AG04450 (cell line): ENCODE measurements at regions not wholly inside any gene's neighbourhood (a gene's known extent, or its start where the extent isn't known, plus 50 kb on each side); places are given as distances from the start of the nearest gene placed in this dataset.

Experiments
- CTCF ChIA-PET: fragments of 300-600, 350-600 bp; formaldehyde crosslinking; extraction: SDS; loops from one replicate; lab custom pipeline; 2022; ENCODE audit warnings: antibody characterized with exemption, inconsistent platforms; lab: Charles Lee
- POLR2A ChIA-PET: fragments of 350-600 bp; formaldehyde crosslinking; extraction: SDS; loops from one replicate; lab custom pipeline; 2021; ENCODE audit warnings: antibody characterized with exemption, inconsistent platforms; lab: Yijun Ruan, JAX
- DNase-seq: peaks from one replicate; pipeline ENCODE4 v3.0.0-alpha.2; 2011; ENCODE audit warnings: low read depth, low spot score
- H3K27ac ChIP-seq: one replicate; pipeline ENCODE4 v1.5.1; 2012; ENCODE audit warnings: low read depth, low read length, control low read depth
- H3K27me3 ChIP-seq: one replicate; pipeline ENCODE4 v1.6.0; 2012; ENCODE audit warnings: low read length; ENCODE audit not compliant: control insufficient read depth, insufficient read depth
- H3K4me3 ChIP-seq: 2 replicates; pipeline ENCODE4 v1.5.1; 2011; ENCODE audit warnings: mild to moderate bottlenecking, low read depth, low read length, control low read depth
- H3K9me3 ChIP-seq: 2 replicates; pipeline ENCODE4 v1.5.1; 2012; ENCODE audit warnings: low read length; ENCODE audit not compliant: control insufficient read depth, insufficient read depth
- TF ChIP-seq, protein P1 (sequence below): IDR thresholded peaks from 2 replicates; pipeline ENCODE4 v1.5.1; 2011; ENCODE audit warnings: low read depth, low read length, control low read depth, inconsistent platforms

DNA sequence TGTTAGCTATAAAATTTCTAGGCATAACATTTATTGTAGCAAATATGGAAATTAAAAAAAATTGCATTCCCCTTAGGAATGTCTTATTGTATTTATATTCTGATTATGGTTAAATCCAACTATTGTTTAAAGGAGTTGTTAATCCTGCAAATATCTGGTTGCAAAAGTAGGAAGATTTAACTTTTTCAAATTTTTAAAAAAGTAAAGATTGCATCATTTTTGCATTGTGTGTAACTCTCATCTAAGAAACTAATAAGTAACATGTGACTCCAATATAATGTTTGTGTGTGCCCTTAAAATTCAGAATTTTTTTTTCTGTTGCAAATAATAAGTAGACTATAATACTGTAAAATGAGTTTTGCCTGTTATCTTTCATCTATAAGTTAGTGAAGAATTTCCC lies 204.1 kb upstream of the DPH6 start:
- CTCF ChIA-PET = interaction anchor here (0.6 to 5.5 kb wide), 11 partner anchors 10 to 1384 kb away, joined by 3 to 92 read pairs (median 11); no protein-coding TSS in a partner anchor
- DNase-seq = no peak
- POLR2A ChIA-PET = no interaction called here
- TF ChIP-seq, protein P1, sequence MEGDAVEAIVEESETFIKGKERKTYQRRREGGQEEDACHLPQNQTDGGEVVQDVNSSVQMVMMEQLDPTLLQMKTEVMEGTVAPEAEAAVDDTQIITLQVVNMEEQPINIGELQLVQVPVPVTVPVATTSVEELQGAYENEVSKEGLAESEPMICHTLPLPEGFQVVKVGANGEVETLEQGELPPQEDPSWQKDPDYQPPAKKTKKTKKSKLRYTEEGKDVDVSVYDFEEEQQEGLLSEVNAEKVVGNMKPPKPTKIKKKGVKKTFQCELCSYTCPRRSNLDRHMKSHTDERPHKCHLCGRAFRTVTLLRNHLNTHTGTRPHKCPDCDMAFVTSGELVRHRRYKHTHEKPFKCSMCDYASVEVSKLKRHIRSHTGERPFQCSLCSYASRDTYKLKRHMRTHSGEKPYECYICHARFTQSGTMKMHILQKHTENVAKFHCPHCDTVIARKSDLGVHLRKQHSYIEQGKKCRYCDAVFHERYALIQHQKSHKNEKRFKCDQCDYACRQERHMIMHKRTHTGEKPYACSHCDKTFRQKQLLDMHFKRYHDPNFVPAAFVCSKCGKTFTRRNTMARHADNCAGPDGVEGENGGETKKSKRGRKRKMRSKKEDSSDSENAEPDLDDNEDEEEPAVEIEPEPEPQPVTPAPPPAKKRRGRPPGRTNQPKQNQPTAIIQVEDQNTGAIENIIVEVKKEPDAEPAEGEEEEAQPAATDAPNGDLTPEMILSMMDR = no peak
- Histone ChIP-seq H3K9me3 (no peaks in the 10 kb centered on the region), H3K27ac (no peak overlapping the region), H3K27me3 (no peaks in the 10 kb centered on the region), H3K4me3 (no peak overlapping the region)

DNA sequence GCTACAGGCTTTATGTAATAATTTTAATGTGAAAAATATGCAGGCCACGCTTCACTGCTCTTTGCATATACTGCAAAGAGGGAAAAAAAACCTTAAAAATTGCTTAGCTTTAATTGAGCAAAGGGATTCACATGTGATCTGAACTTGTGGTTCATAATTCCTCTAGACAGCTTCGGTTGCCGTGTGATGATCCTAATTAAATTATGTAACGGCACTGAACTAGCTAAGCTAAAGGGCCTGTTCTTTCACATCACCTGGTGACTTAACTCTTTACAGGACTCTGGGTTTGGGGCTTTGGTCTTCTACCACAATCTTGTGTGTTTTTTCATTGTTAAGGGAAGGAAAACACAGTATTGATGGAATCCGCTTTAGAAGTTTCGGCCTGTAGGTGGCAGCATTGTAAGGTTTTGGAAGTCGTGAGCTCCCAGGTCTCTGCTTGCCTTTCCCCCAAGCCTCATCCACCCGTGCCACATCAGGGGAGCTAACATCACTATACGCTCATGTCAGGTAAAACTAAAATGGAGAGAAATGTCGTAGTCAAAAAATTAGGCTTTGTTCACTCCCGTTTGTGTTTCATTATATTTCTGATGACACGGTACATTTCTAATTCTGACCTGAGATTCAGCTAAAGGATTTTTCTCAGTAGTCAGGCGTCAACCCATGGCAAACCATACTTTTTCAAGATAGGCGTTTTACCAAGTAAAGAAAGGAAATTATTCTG lies 205.6 kb upstream of the DPH6 start:
- Histone ChIP-seq H3K27ac (no peak overlapping the region), H3K27me3 (no peaks in the 10 kb centered on the region), H3K4me3 (no peak overlapping the region), H3K9me3 (no peaks in the 10 kb centered on the region)
- TF ChIP-seq, protein P1 = peak; percentile 78
- ChIA-PET CTCF (interaction anchor here (0.5 to 5.5 kb wide), 88 partner anchors 11 to 1574 kb away, joined by 3 to 92 read pairs (median 4); partner anchors contain the start of gene CDIN1), POLR2A (no interaction called here)
- DNase-seq = peak; percentile 51

DNA sequence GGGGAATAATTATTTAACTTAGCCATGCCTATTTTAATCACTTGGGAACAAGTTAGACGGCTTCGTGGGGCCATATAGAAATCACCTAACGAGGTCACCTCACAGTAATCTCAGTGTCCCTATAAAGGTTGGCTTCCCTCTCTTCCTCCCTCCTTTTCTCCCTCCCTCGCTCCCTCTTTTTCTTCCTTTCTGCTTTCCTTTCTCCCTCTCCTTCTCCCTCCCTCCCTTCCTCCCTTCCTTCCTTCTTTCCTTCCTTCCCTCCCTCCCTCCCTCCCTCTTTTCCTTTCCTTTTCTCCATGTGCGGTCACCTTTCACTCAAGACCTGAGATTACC lies 206.1 kb upstream of the DPH6 start:
- no peak overlapping the region for H3K4me3 ChIP-seq
- H3K27me3 ChIP-seq = no peaks in the 10 kb centered on the region
- H3K27ac ChIP-seq = no peak overlapping the region
- CTCF ChIA-PET = interaction anchor here (0.5 to 5.5 kb wide), 76 partner anchors 11 to 1574 kb away, joined by 3 to 92 read pairs (median 4); partner anchors contain the start of gene CDIN1
- TF ChIP-seq, protein P1 = no peak
- no peaks in the 10 kb centered on the region for H3K9me3 ChIP-seq
- POLR2A ChIA-PET = no interaction called here
- no peak for DNase-seq

DNA sequence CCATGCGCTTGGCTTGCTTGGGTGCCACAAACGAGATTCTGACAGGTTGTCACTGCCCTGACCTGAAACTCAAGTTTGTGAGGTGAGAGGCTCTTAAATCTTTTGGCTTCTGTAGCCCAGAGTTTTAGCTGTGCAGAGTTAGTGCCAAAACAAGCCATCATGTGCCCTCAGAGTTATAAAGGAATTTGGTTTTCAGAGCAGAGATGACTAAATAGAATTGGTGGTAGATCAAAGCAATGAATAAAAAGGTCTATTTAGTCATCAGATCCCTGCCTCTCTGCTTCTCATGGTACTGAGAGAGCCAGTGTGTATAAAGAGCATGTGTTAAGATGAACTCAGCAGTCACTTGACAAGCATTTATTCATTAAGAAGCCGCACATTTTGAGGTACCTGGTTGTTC lies 207.5 kb upstream of the DPH6 start:
- DNase-seq = peak; percentile 6
- POLR2A ChIA-PET = no interaction called here
- CTCF ChIA-PET = interaction anchor here (0.6 to 5.5 kb wide), 4 partner anchors 9 to 458 kb away, joined by 3 to 92 read pairs (median 36); no protein-coding TSS in a partner anchor
- Histone ChIP-seq H3K4me3 (no peak overlapping the region), H3K9me3 (no peaks in the 10 kb centered on the region), H3K27ac (no peak overlapping the region), H3K27me3 (no peaks in the 10 kb centered on the region)
- TF ChIP-seq, protein P1 = no peak

DNA sequence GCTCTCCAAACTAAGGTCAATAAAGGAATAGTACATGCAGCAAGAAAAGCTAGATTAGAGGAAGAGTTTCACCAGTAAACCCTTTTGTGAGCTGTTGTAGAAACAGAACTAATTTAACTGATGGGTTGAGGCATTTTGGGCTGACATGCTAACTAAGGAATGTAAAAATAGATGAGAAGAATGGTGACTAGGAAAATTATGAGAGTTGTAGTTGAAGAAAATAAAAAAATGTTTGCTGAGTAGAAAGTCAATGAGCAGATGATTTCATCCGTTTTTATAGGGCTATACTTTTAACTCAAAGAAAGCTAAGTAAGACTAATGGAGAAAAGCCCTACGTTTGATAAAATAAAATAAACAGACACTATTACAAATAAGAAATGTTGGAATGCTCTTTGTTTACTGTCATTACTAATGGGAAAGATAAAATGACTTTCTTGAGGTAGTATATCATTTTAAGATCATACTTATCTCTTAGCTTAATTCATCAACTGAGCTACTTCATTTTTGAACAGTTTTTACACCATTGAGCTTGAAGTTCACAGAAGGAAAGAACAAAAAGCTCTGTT lies 209.4 kb upstream of the DPH6 start:
- no peak overlapping the region for H3K27ac ChIP-seq
- ChIA-PET POLR2A (no interaction called here), CTCF (interaction anchor here (0.5 to 1.2 kb wide), 2 partner anchors 467 to 470 kb away, joined by 3 to 4 read pairs; no protein-coding TSS in a partner anchor)

More for the DNA sequence above, 209.4 kb upstream of the DPH6 start:
- Histone ChIP-seq H3K27me3 (no peaks in the 10 kb centered on the region), H3K9me3 (no peaks in the 10 kb centered on the region), H3K4me3 (no peak overlapping the region)
- TF ChIP-seq, protein P1 = no peak
- DNase-seq = no peak
